Fibroblast of skin of right biceps (primary cell): ENCODE measurements at regions not wholly inside any gene's neighbourhood (a gene's known extent, or its start where the extent isn't known, plus 50 kb on each side); places are given as distances from the start of the nearest gene placed in this dataset.
"Not testable (repeated sequence)": the region's sequence is repeated elsewhere in the genome, so short reads cannot be mapped to it uniquely, and the experiment has no call there.

ENCODE experiments used
- DNase-seq: peaks from one replicate; pipeline ENCODE4 v3.0.0-alpha.2; 2013

DNA sequence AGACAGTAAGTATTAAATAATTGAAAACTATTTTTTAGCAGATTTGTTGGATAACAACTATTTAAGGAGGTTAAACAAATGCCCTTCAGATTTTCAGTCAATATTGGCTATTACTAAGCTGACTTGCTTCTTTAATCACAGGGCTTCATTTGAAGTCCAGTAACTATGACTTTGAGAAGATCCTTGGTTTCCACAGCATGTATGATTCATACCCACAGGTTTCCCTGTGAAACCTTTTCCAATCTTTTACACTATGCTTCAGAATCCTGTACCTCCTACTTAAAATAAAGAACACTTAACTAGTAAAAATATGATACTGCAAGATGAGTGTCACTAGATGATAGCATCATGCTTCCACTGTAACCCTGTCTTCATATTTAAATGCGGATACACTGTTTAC is 211.9 kb downstream of the SPATA31A1 start:
- DNase-seq = not testable (repeated sequence)

DNA sequence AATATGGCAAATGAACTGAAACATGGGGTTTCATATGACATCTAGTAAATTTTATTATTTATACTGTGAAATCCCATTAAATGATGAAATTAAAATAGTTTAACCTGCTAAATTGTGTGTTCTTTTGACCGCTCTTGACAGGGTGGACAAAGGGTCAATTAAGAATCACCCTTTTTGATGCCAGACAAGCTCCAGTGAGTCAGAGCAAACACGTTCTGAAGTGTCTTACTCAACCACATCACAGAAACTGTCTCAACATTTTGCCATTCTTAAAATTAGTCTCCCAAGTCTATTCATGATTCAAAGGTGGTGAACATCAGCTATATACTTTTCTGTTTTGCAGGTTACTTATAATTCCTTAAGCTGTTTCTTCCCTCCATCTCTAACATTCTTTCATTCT is 213.4 kb downstream of the SPATA31A1 start:
- DNase-seq = not testable (repeated sequence)

DNA sequence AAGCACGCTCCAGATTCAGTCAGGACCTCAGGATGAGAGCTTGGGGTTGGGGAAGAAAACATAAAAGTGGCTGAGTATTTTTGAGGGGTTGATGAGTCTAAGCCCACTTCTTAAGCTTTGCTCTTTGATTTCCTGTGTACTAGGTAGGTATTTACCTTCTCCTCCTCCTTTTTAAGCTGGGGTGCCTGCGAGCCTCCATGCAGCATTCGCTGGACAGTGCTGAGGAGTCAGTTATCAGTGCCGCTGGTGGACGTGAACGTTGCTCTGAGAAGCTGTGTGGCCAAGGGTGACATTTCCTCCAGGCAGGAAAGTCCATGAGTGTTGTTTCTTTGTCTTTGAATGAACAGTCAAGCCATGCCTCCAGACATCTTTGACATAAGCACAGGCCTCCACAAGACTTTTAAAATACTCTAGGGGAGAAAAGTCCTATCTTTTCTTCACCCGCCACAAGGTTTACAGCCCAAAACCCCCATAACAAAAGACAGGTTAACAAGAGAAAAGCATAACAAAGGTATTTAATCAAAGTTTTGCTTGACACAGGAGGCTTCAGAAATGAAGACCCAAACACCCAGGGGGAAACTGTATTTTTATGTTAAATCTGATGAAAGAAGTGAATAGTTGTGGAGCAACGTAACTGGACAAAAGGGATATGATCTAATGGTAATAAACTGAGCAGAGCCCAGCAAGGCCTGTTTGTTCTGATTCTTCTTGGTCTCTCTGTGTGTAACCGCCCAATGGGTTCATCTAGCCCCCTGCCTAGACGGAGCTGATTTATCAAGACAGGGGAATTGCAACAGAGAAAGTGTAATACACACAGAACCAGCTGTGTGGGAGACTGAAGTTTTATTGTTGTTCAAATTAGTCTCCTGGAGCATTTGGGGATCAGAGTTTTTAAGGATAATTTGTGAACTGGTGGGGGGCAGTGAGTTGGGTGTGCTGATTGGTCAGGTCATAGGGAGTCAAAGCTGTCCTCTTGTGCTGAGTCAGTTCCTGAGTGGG is 217.9 kb downstream of the SPATA31A1 start:
- not testable (repeated sequence) for DNase-seq

DNA sequence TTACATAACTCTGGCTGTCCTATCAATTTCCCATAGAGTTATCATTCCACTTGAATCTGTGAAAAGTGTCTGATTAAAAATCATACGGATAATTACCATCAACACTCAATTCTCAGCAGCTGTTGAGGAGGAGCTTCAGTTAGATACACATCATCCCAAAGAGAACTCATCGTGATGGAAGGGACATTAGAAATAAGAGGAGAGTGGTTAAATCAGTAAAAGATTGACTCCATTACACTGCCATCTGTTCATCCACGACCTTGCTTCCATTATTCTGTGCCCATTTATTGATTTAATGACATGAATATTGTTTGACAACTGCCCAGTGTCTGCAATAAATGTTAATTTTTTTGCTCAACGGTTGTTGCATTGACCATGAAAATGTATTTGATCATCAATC is 223.5 kb downstream of the SPATA31A1 start:
- not testable (repeated sequence) for DNase-seq

DNA sequence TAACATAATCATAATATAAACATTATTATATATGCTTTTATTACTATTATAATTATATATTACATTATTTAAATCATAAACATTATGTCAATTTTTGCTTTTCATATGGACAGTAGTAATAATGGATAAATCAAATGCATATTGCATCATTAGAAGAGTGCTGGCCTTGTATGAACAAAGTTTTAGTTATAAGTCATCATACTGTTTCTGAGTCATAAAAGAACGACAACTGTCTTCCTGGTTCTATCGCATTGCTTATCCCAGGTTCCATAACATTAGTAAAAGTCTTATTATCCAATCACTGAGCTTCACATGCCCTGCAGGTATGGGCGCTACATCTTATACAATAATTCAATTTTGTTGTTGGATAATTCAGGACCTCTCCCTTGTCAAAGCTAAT is 225.8 kb downstream of the SPATA31A1 start:
- not testable (repeated sequence) for DNase-seq

DNA sequence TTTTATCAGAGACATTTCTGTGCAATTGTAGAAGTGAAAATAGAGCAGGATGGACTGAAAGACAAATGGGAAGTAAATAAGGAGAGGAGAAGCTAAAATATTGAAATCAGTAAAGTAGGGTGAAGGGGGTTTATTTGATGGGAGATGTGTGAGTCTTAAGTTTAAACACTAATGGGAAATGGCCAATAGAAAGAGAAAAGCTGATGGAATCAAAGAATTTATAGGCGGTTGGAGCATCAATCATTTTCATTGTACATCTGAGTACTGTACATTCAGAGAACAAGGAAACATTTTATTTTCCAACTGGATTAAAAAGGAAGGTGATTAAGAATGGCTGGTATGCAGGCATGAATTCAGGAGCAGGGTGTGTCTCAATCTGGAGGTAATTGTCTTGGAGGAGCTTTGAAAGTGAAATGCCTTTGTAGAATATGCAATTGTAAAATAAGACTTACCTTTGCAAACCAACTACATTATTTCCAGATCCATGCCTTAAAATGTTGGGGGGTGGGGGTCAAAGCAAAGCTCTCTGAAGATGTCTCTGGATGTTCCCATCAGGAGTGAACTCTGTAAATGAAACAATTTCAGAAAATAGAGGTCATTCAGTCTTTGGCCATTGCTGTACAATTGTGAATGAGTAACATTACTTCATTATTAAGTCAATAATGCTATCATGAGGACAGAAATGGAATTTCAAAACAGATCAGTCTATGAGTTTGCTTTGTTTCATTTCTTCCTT is 227.4 kb downstream of the SPATA31A1 start:
- not testable (repeated sequence) for DNase-seq

DNA sequence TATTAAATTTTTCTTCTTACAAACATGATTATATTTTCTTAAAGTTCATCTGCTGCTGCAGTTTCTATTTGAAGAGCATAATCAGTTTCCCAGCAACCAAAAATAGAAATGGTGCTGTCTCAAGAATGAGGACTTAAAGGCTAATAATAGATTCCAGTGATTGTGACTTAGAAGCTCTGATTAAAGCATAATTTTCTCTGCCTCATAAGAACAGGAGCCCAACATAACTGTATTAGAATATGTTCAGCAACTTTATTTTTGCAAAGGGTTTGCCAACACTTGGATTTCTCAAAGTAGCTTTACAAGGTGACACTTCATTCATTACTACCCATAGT is 227.9 kb downstream of the SPATA31A1 start:
- DNase-seq = not testable (repeated sequence)

DNA sequence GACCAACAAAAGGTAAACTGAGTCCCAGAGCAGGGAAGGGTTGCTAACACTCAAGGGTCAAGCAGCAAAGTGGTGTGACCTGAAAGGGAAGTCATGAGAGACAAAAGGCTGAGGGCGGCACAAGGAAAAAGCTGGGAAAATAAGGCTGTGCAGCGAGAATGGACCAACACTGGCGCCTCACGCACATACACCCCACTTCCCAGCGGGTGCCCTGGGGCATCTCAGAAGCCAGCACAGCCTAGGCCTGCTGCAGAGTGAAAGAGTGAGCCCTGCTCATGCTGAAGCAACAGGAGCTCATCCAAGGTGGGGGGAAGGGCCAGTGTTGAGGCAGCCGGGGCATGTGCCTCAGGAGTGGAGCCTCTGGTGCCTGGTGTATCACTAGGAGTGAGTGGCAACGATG is 229.8 kb downstream of the SPATA31A1 start:
- DNase-seq = not testable (repeated sequence)

DNA sequence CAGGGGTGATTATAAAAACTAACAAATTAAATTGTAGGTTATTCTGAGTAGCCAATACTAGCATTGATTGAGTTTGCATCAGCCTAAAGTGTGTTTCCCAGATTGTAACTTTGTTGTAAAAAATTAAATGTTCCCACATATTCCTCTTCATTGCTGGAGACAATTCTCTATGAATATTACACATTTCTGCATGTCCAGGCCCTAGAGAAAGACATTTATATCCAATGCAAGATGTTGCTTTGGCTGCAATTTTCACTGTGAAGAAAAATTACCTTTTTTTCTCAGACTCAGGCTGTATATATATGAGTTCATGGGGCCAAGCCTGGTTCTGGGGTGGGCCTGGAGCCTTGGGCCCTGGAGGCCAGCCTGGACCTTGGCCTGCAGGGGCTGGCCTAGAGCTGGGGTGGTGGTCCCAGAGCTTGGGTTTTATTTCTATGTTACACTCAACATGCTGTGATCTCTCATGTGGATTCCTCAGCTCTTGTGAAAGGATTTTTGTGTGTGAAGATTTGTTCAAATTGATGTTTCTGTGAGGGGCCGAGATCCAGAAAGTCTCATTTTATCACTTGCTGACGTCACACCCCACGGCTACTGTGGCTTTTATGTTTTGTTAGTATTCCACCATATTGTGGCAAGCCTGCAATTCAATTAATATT is 232.5 kb downstream of the SPATA31A1 start:
- DNase-seq = no peak

DNA sequence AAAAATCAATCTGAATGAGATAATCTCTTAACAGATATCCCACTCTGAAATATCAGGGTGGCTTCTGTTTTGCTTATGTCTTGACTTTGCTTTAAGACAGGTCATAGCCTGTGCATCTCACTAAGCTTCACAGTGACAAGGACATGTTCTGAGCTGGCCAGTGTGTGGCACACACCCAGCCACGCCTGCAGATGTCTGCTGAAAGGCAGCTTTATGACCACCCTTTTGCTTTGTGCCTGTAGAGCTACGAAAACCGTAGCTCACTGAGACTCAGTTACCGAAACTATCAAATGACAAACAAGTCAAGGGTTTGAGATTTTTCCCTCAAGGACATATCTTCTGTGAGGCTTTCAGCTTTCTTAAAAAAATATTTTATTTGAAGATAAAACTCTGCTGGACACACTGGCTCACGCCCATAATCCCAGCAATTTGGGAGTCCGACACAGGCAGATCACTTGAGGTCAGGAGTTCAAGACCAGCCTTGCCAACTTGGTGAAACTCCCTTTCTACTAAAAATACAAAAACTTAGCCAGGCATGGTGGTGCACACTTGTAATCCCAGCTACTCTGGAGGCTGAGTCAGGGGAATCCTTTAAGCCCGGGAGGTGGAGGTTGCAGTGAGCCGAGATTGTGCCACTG is 233.2 kb downstream of the SPATA31A1 start:
- no peak for DNase-seq

DNA sequence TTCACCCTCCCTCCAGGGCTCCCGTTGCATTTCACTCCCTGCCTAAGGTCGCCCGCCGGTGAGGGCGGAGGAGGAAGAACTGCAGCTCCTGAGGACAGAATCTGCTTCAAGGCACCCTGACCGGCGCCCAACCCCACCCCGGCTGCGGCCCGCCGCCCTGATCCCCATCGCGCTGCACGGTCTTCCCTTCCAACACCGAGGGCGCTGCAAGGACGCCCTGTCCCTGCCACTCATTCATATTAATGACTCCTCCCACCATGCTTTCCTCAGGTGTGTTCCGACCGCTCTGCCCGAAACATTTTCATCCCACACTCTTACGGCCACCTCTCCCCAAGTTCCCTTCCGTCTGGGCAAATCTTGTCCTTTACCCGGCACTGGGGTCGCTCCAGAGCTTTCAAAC is 248.6 kb downstream of the SPATA31A1 start:
- DNase-seq = not testable (repeated sequence)

DNA sequence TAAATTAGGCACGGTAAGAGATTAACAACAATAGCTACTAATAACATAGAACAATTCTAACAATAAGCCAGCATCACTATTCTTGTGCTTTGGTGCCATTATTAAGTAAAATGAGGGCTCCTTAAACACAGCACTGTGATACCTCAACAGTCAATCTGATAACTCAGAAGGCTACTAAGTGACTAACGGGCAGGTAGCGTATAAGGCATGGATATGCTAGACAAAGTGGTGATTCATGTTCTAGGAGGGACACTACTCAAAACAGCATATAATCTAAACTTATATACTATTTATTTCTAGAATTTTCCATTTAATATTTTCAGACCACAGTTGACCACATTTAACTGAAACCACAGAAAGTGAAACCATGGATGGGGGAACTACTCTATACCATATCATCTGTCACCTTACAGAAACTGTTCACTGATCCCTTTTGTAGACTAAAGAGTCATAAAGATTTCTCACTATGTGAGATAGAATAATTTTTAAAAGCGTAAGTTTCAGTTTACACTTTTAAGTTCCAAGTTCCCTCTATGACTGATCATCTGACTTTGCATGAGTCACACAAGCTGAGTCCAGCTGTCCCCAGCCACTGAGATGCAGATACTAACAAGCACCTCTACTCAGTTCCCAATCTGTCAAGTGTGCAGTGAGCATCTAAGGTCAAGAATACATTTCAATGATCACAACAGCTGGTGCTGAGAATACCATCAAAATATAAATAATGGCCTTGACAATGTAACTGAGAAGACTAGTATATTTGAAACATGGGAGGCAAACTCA is 256.2 kb downstream of the SPATA31A1 start:
- not testable (repeated sequence) for DNase-seq

DNA sequence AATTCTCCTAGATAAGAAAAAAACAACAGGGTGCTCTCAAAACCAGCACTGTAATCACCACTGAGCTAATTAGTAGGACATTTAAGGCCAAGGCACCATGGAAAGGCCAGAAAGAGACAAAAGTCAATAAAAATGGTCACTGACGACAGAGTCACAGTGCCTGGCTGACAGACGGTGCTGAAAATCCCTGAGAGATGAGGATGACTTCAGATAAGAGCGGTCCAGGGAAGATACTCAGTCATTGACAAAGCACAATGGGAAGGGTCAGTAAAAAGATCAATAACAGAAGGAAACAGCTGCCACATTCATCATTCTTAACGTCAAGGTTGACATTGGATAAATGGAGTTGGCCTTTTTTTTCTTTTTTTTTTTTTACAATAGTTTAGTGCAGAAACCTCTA is 261.0 kb downstream of the SPATA31A1 start:
- not testable (repeated sequence) for DNase-seq

DNA sequence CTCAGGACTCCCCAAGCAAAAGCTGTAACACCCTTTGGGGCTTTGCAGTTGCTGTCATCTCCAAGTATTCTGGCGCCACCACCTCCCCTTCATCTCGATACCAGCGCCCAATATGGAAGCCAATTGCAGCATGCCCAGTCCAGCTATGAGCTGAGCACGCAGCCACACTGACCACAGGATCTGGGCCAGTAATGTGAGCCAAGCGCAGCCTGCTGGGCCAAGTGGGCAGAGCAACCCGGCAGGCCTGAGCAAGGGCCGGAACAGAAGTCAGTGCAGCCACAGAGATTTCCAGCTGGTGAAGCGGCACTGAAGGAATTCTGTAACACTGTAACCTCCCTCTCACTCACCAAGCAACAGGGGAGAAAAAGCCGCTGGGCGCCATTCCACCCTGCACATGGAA is 268.6 kb downstream of the SPATA31A1 start:
- DNase-seq = not testable (repeated sequence)

DNA sequence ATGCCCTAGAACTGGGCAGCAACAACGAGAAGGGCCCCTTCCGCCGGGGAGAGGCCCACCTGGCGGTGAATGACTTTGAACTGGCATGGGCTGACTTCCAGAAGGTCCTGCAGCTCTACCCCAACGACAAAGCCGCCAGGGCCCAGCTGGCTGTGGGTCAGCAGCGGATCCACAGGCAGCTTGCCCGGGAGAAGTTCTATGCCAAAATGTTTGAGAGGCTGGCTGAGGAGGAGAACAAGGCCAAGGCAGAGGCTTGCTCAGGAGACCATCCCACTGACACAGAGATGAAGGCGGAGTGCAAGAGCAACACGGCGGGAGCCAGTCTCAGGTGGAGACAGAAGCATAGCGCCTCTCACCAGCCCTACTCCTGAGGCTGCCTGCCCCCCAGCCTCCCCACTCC is 276.6 kb downstream of the SPATA31A1 start:
- DNase-seq = not testable (repeated sequence)

DNA sequence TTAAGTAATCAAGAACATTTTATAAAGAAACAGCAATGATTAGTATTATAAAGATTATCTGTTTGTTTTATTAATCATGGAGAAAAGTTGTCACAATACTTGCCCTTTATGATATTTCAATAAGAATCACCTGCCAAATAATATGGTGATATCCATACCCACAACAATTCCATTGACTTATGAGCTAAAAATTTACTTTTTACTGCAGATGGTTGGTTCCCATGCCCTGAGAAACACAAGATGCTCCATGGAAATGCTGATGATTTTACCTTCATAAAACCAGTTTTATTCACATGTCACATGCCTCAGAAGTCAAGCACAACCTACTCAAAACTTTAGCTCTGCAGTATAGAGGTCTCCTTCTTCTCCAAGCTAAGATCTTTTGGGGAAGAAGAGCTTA is 293.6 kb downstream of the SPATA31A1 start:
- DNase-seq = not testable (repeated sequence)

DNA sequence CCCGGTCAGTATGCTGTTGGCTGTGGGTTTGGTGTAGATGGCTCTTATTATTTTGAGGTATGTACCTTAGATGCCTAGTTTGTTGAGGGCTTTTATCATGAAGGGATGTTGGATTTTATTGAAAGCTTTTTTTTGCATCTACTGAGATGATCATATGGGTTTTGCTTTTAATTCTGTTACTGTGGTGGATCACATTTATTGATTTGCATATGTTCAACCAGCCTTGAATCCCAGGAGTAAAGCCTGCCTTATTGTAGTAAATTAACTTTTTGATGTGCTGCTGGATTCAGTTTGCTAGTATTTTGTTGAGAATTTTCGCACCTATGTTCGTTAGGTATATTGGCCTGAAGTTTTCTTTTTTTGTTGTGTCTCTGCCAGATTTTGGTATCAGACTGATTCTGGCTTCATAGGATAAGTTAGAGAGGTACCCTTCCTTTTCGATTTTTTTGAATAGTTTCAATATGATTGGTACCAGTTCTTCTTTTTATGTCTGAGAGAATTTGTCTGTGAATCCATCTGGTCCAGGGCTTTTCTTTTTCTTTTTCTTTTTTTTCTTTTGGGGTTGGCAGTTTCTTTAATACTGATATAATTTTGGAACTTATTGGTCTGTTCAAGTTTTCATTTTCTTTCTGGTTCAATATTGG is 301.6 kb downstream of the SPATA31A1 start:
- not testable (repeated sequence) for DNase-seq

DNA sequence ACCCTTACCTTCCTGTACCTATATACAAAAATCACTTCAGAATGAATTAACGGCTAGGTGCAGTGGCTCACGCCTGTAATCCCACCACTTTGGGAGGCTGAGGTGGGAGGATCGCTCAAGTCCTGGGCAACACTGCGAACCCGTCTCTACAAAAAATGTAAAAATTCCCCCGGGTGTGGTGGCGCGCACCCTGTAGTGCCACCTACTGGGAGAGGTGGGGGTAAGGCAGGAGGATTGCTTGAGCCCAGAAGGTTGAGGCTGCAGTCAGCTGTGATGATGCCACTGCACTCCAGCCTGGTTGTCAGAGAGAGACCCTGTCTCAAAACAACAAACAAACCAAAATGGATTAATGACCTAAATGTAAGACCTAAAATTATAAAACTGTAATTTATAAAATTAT is 307.6 kb downstream of the SPATA31A1 start:
- not testable (repeated sequence) for DNase-seq

DNA sequence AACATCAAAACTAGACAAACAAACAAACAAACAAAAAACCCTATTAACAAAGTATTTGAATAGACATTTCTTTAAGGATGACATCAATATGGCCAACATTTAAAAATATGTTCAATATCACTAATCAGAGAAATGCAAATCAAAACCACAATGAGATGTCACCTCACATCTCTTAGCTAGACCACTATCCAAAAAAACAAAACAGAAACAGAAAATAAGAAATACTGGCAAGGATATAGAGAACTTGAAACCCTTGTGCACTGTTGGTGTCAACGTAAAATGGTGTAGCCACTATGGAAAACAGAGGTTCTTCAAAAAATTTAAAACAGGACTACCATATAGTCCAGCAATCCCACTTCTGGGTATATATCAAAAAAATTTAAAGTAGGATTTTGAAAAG is 308.2 kb downstream of the SPATA31A1 start:
- not testable (repeated sequence) for DNase-seq

DNA sequence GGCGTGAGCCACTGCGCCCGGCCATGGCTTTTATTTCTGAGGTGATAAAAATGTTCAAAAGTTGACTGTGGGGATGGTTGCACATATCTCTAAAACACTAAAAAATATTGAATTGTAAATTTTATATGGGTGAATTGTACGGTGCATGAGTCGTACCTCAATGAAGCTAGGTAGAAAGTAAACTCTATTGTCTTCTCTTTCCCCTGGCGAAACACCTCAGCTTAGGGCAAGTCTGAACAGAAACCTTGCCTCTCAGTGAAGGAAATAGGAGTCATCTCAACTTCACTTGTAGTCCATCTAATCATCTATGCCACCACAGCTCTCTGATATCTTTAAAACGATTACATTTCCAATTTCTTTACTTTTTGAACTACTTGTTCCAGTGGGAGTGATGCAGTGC is 309.6 kb downstream of the SPATA31A1 start:
- not testable (repeated sequence) for DNase-seq

DNA sequence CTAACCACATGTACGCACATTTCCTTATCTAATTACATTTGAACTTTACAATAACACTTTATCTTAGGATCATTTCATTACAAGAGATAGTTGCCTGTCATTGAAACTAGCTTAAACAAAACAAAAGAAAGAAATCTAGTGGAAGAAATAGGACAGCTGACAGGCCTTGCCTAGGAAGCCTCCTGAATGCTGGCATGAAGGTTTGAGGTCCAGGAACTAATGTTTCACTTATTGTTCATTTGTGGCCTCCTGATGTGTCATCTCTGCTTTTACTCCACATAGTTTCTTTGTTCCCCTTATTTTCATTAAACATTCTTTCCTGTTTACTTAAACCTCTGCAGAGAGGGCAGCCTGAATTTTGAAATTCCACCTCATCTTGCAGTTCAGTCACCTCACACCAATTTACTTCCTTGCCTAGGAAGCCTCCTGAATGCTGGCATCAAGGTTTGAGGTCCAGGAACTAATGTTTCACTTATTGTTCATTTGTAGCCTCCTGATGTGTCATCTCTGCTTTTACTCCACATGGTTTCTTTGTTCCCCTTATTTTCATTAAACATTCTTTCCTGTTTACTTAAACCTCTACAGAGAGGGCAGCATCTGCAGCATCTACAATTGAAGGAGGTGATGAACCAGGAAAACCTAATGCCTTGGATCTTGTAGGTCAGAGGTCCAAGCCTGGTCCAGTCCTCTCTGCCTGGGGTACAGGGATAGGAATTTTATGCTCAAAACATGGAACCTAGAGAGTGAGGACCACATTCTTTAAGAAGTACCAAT is 319.2 kb downstream of the SPATA31A1 start:
- DNase-seq = not testable (repeated sequence)
